ENCODE measurements at regions not wholly inside any gene's neighbourhood (a gene's known extent, or its start where the extent isn't known, plus 50 kb on each side); places are given as distances from the start of the nearest gene placed in this dataset.
A peak's percentile ranks its signal among the peaks of the same experiment; 100 is the strongest.

DNA sequence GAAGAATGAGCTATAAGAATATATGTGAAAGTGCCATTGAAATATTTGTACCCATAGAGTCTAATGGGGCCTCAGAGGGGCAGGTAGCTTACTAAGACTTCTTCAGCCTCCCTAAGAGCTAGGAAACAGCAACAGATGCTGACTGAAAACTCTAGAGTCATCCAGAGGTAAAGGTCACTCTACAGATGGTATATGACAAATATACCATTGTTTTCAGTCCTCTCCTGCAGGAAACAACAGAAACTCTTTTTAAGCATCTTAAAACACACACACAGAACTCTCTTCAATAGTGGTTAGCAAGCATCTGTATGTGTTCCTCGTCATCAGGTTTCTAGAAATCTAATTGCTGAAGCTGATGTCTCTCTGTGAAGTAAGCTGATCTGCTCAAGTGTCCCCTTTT, 313.8 kb upstream of the GATB start:
- no peaks in the 10 kb centered on the region for H3K79me2 ChIP-seq (ENCODE audit: insufficient read depth, low read length)
- no peaks in the 10 kb centered on the region for H3K9me2 ChIP-seq (replicated peaks; ENCODE audit: low read depth, low read length)
- H3K4me1 ChIP-seq (ENCODE audit: insufficient read depth, low read length, poor library complexity, severe bottlenecking) = peaks cover 82% of the 10 kb centered on the region
- TF ChIP-seq, protein P1, sequence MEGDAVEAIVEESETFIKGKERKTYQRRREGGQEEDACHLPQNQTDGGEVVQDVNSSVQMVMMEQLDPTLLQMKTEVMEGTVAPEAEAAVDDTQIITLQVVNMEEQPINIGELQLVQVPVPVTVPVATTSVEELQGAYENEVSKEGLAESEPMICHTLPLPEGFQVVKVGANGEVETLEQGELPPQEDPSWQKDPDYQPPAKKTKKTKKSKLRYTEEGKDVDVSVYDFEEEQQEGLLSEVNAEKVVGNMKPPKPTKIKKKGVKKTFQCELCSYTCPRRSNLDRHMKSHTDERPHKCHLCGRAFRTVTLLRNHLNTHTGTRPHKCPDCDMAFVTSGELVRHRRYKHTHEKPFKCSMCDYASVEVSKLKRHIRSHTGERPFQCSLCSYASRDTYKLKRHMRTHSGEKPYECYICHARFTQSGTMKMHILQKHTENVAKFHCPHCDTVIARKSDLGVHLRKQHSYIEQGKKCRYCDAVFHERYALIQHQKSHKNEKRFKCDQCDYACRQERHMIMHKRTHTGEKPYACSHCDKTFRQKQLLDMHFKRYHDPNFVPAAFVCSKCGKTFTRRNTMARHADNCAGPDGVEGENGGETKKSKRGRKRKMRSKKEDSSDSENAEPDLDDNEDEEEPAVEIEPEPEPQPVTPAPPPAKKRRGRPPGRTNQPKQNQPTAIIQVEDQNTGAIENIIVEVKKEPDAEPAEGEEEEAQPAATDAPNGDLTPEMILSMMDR (conservative IDR thresholded peaks at IDR 0.05; ENCODE audit: low read length) = no peak
- TF ChIP-seq EZH2phosphoT487 (IDR thresholded peaks at IDR 0.05; ENCODE audit: borderline replicate concordance) = no peak
- H3K9me3 ChIP-seq (ENCODE audit: insufficient read depth, low read depth, low read length) = no peaks in the 10 kb centered on the region; the same call in 1 of the 2 replicates
- peak overlapping the region; percentile 11 for H2AFZ ChIP-seq (ENCODE audit: low read length)
- H4K20me1 ChIP-seq (ENCODE audit: insufficient read depth, low read length, poor library complexity, severe bottlenecking) = no peaks in the 10 kb centered on the region
- H3K36me3 ChIP-seq (ENCODE audit: insufficient read depth, low read length) = no peaks in the 10 kb centered on the region
- H3K27me3 ChIP-seq (ENCODE audit: insufficient read depth, low read length, poor library complexity, severe bottlenecking) = no peaks in the 10 kb centered on the region
- H3F3A ChIP-seq (ENCODE audit: low read depth) = peaks cover 10% of the 10 kb centered on the region
- H3K9ac ChIP-seq (ENCODE audit: low read depth, low read length, poor library complexity, severe bottlenecking) = no peak overlapping the region
- no peak overlapping the region for H3K4me3 ChIP-seq (ENCODE audit: low read length, poor library complexity, severe bottlenecking)
- H3K4me2 ChIP-seq (ENCODE audit: low read depth, low read length, poor library complexity, severe bottlenecking) = no peak overlapping the region

DNA sequence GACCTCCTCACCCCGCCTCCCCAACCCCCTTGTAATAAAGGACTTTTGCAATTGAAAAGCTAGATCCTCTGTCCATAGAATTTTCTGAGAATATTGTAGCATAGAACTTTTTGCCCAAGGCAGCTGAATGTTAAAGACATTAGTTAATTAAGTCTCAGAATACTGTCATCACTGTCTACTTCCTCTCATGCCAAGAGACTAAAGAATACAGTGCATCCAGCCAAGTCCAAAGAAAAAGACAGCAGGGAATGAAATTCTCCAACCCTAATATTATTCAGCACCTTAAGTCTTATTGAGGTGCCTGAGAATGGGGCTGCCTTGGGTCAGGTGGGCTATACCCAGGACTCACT, 313.3 kb upstream of the GATB start:
- H3K4me2 ChIP-seq (ENCODE audit: low read depth, low read length, poor library complexity, severe bottlenecking) = no peak overlapping the region
- H3K36me3 ChIP-seq (ENCODE audit: insufficient read depth, low read length) = no peaks in the 10 kb centered on the region
- H3F3A ChIP-seq (ENCODE audit: low read depth) = peaks cover 5% of the 10 kb centered on the region
- no peaks in the 10 kb centered on the region for H4K20me1 ChIP-seq (ENCODE audit: insufficient read depth, low read length, poor library complexity, severe bottlenecking)
- TF ChIP-seq, protein P1 (conservative IDR thresholded peaks at IDR 0.05; ENCODE audit: low read length) = no peak
- TF ChIP-seq EZH2phosphoT487 (IDR thresholded peaks at IDR 0.05; ENCODE audit: borderline replicate concordance) = no peak
- H3K9me2 ChIP-seq (replicated peaks; ENCODE audit: low read depth, low read length) = no peaks in the 10 kb centered on the region
- no peak overlapping the region for H3K9ac ChIP-seq (ENCODE audit: low read depth, low read length, poor library complexity, severe bottlenecking)
- H3K79me2 ChIP-seq (ENCODE audit: insufficient read depth, low read length) = no peaks in the 10 kb centered on the region
- H3K27me3 ChIP-seq (ENCODE audit: insufficient read depth, low read length, poor library complexity, severe bottlenecking) = no peaks in the 10 kb centered on the region
- H2AFZ ChIP-seq (ENCODE audit: low read length) = 0 out of 2 replicates have a peak overlapping the region, but pooled peaks have one; percentile 6
- peaks cover 80% of the 10 kb centered on the region for H3K4me1 ChIP-seq (ENCODE audit: insufficient read depth, low read length, poor library complexity, severe bottlenecking)
- no peaks in the 10 kb centered on the region; the same call in 1 of the 2 replicates for H3K9me3 ChIP-seq (ENCODE audit: insufficient read depth, low read depth, low read length)
- no peak overlapping the region for H3K4me3 ChIP-seq (ENCODE audit: low read length, poor library complexity, severe bottlenecking)

- Histone ChIP-seq H3K4me3 (ENCODE audit: low read length, poor library complexity, severe bottlenecking) (no peak overlapping the region), H3K4me1 (ENCODE audit: insufficient read depth, low read length, poor library complexity, severe bottlenecking) (peaks cover 80% of the 10 kb centered on the region), H3K27me3 (ENCODE audit: insufficient read depth, low read length, poor library complexity, severe bottlenecking) (no peaks in the 10 kb centered on the region), H3K9ac (ENCODE audit: low read depth, low read length, poor library complexity, severe bottlenecking) (no peak overlapping the region), H4K20me1 (ENCODE audit: insufficient read depth, low read length, poor library complexity, severe bottlenecking) (no peaks in the 10 kb centered on the region), H3K9me2 (replicated peaks; ENCODE audit: low read depth, low read length) (no peaks in the 10 kb centered on the region), H3K4me2 (ENCODE audit: low read depth, low read length, poor library complexity, severe bottlenecking) (no peak overlapping the region), H3K79me2 (ENCODE audit: insufficient read depth, low read length) (no peaks in the 10 kb centered on the region), H3F3A (ENCODE audit: low read depth) (no peaks in the 10 kb centered on the region), H3K36me3 (ENCODE audit: insufficient read depth, low read length) (no peaks in the 10 kb centered on the region), H2AFZ (ENCODE audit: low read length) (0 out of 2 replicates have a peak overlapping the region, but pooled peaks have one; percentile 6), H3K9me3 (ENCODE audit: insufficient read depth, low read depth, low read length) (no peaks in the 10 kb centered on the region; the same call in 1 of the 2 replicates)
- no peak for TF ChIP-seq EZH2phosphoT487 (IDR thresholded peaks at IDR 0.05; ENCODE audit: borderline replicate concordance)
- TF ChIP-seq, protein P1 (conservative IDR thresholded peaks at IDR 0.05; ENCODE audit: low read length) = no peak
These were observed 312.7 kb upstream of the GATB start for GRCh38 chr4:152073351-152074087.

Data from Loucy (cell line).